Gastroesophageal sphincter (tissue), 3 donors: ENCODE measurements at regions not wholly inside any gene's neighbourhood (a gene's known extent, or its start where the extent isn't known, plus 50 kb on each side); places are given as distances from the start of the nearest gene placed in this dataset.

ENCODE experiments used
- CTCF ChIP-seq, 4 experiments: fragments of 200-600 bp in 2 of 4; fragments of 450-650 bp in 2 of 4; sonication (generic) in 1 of 4; IDR thresholded peaks; one replicate each; pipeline ENCODE4 v1.5.1; 2017 to 2019; ENCODE audit warnings: antibody characterized with exemption in 4 of 4, mild to moderate bottlenecking in 2 of 4, moderate library complexity in 2 of 4
- POLR2A ChIP-seq, 2 donors: fragments of 450-650 bp; IDR thresholded peaks; one replicate each; pipeline ENCODE4 v1.6.1; 2017; ENCODE audit warnings: antibody characterized with exemption in 2 of 2, mild to moderate bottlenecking in 2 of 2, moderate library complexity in 1 of 2
- POLR2AphosphoS5 ChIP-seq: sonication (generic); formaldehyde crosslinking; IDR thresholded peaks from one replicate; pipeline ENCODE4 v1.6.1; 2017; ENCODE audit warnings: antibody characterized with exemption

- TF ChIP-seq POLR2A (IDR thresholded peaks at IDR 0.05) (no peak), CTCF (IDR thresholded peaks at IDR 0.05) (no peak), POLR2AphosphoS5 (no peak)
Observed at GRCh38 chr5:167336161-167336560, 955.3 kb upstream of the WWC1 start.
